AG09309 (cell line): ENCODE measurements at regions not wholly inside any gene's neighbourhood (a gene's known extent, or its start where the extent isn't known, plus 50 kb on each side); places are given as distances from the start of the nearest gene placed in this dataset.

Experiments
- DNase-seq: peaks from one replicate; pipeline ENCODE4 v3.0.0-alpha.2; 2010; ENCODE audit warnings: low read depth
- H3K4me3 ChIP-seq: 2 replicates; pipeline ENCODE4 v1.5.1; 2011; ENCODE audit warnings: mild to moderate bottlenecking, low read depth, low read length, moderate library complexity; ENCODE audit not compliant: control insufficient read depth
- CTCF ChIP-seq: IDR thresholded peaks from 2 replicates; pipeline ENCODE4 v1.5.1; 2011; ENCODE audit warnings: mild to moderate bottlenecking, low read depth, low read length, inconsistent platforms; ENCODE audit not compliant: insufficient read depth, control insufficient read depth; ENCODE audit errors: missing control alignments

GRCh38 chr2:16824472-16824871 lies 158.8 kb upstream of the CYRIA start:
- no peak for DNase-seq
- no peak overlapping the region for H3K4me3 ChIP-seq
- no peak for TF ChIP-seq CTCF

DNA sequence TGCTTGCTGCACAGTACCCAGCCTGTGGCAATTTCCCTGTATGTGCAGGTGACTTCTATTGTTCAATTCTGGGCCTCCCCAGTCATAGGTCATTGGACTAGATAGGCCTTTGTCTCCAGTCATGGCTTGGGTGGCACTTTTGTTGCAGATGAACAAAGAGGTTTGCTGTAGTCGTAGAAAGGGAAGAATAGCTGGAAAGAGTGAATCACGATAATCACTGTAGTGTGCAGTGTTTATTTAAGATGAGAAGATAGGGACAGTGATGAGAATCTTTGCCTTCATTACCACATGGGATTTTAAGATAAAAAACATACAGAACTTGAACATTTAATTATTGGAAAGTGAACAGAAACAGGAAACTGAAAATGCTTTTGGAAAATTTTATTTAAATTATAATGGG lies 156.1 kb upstream of the CYRIA start:
- no peak overlapping the region for H3K4me3 ChIP-seq
- TF ChIP-seq CTCF = no peak
- DNase-seq = no peak

DNA sequence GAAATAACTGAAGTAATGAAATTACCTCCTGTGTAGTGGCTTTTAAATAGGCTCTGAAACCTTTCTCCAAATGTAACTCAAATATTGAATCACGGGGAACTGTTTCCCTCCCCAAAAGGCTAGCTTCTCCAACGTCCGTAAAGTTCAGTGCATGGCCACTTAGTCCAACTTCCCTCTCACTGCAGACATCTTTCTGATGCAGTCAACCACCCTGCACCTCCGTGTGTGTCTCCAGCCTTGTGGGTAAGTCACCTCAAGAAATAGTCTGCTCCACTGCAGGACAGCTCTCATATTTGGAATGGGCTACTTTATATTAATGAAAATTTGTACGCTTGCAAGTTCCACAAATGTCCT lies 152.5 kb upstream of the CYRIA start:
- DNase-seq = no peak
- no peak for TF ChIP-seq CTCF
- no peak overlapping the region for H3K4me3 ChIP-seq

- no peak for TF ChIP-seq CTCF
Observed at GRCh38 chr2:16817305-16818202, 151.9 kb upstream of the CYRIA start.

DNA sequence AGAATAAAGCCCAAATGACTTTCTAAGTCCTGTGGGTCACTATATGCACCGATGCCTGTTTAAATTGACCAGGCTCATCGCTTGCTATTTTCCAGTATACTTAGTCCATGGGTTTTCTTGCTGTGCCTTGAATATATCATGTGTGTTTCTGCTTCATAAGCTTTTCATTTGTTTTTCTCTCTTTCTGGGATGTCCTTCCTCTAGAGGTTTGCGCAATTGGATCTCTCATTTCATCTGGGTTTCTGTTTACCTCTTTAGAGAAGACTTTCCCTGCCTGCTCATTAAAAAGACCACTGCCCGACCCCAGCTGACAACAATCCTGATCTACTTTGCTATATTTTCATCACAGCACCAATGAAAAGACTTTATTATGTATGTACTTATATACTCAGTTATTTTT lies 150.9 kb upstream of the CYRIA start:
- no peak overlapping the region for H3K4me3 ChIP-seq
- no peak for DNase-seq
- no peak for TF ChIP-seq CTCF

More at GRCh38 chr2:16817305-16818202, 151.9 kb upstream of the CYRIA start:
- H3K4me3 ChIP-seq = no peak overlapping the region
- no peak for DNase-seq

GRCh38 chr2:16816016-16816415 lies 150.4 kb upstream of the CYRIA start:
- no peak for DNase-seq
- H3K4me3 ChIP-seq = no peak overlapping the region
- TF ChIP-seq CTCF = no peak
